B cell (primary cell): ENCODE measurements at regions not wholly inside any gene's neighbourhood (a gene's known extent, or its start where the extent isn't known, plus 50 kb on each side); places are given as distances from the start of the nearest gene placed in this dataset.

ENCODE experiments used
- CTCF ChIP-seq: fragments of 200-600 bp; IDR thresholded peaks from one replicate; pipeline ENCODE4 v1.8.0; 2022; ENCODE audit warnings: antibody characterized with exemption, mild to moderate bottlenecking
- EZH2 ChIP-seq: IDR thresholded peaks from 2 replicates; pipeline ENCODE4 v1.6.1; 2012; ENCODE audit warnings: borderline replicate concordance, low read depth, mild to moderate bottlenecking, moderate library complexity, low read length; ENCODE audit not compliant: insufficient read depth, poor library complexity, severe bottlenecking

GRCh38 chr4:28313729-28314713, 1453.4 kb downstream of the STIM2 start:
- TF ChIP-seq CTCF (no peak), EZH2 (no peak)
